ENCODE measurements at regions not wholly inside any gene's neighbourhood (a gene's known extent, or its start where the extent isn't known, plus 50 kb on each side); places are given as distances from the start of the nearest gene placed in this dataset.
"Not testable (repeated sequence)": the region's sequence is repeated elsewhere in the genome, so short reads cannot be mapped to it uniquely, and the experiment has no call there.

DNA sequence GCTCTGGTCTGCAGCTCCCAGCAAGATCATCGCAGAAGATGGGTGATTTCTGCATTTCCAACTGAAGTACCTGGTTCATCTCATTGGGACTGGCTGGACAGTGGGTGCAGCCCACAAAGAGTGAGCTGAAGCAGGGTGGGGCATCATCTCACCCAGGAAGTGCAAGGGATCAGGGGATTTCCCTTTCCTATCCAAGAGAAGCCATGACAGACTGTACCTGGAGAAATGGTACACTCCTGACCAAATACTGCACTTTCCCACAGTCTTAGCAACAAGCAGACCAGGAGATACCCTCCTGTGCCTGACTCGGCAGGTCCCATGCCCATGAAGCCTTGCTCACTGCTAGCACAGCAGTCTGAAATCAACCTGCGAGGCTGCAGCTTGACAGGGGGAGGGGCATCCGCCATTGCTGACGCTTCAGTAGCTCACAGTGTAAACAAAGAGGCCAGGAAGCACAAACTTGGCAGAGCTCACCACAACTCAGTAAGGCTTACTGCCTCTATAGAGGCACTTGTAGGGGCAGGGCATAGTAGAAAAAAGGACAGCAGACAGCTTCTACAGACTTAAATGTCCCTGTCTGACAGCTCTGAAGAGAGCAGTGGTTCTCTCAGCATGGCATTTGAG is 60.5 kb downstream of the AREG start:
- peak; percentile 26 for DNase-seq (ENCODE audit: low read depth)
- not testable (repeated sequence) for H3K4me3 ChIP-seq (ENCODE audit: low read depth, low read length)

DNA sequence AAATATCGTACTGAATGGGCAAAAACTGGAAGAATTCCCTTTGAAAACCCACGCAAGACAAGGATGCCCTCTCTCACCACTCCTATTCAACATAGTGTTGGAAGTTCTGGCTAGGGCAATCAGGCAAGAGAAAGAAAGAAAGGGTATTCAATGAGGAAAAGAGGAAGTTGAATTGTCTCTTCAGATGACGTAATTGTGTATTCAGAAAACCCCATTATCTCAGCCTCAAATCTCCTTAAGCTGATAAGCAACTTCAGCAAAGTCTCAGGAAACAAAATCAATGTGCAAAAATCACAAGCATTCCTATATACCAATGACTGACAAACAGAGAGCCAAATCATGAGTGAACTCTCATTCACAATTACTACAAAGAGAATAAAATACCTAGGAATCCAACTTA is 64.4 kb downstream of the AREG start:
- H3K4me3 ChIP-seq (ENCODE audit: low read depth, low read length); DNase-seq (ENCODE audit: low read depth): not testable (repeated sequence)

DNA sequence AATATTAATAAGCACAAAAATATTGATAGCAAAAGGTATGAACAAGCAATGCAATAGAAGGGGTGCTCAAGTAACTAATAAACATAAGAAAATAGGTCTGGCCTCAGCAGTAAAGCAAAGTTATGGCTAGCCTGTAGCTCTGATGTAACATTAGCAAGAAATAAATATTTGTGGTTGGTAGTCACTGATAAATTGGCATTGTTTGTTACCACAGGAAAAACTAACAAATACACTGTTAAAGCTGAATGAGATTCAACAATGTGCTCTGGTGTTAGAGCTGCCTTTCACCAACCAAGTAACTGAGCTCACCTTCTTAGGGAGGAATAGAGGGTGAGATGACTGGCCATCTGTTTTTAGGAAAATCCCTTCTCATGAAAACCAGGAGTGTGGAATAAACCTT is 71.4 kb downstream of the AREG start:
- TF ChIP-seq, protein P1, sequence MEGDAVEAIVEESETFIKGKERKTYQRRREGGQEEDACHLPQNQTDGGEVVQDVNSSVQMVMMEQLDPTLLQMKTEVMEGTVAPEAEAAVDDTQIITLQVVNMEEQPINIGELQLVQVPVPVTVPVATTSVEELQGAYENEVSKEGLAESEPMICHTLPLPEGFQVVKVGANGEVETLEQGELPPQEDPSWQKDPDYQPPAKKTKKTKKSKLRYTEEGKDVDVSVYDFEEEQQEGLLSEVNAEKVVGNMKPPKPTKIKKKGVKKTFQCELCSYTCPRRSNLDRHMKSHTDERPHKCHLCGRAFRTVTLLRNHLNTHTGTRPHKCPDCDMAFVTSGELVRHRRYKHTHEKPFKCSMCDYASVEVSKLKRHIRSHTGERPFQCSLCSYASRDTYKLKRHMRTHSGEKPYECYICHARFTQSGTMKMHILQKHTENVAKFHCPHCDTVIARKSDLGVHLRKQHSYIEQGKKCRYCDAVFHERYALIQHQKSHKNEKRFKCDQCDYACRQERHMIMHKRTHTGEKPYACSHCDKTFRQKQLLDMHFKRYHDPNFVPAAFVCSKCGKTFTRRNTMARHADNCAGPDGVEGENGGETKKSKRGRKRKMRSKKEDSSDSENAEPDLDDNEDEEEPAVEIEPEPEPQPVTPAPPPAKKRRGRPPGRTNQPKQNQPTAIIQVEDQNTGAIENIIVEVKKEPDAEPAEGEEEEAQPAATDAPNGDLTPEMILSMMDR (IDR thresholded peaks at IDR 0.05; ENCODE audit: control insufficient read depth, extremely low read depth, insufficient read depth) = no peak
- DNase-seq (ENCODE audit: low read depth) = no peak
- H3K4me3 ChIP-seq (ENCODE audit: low read depth, low read length) = no peak overlapping the region

DNA sequence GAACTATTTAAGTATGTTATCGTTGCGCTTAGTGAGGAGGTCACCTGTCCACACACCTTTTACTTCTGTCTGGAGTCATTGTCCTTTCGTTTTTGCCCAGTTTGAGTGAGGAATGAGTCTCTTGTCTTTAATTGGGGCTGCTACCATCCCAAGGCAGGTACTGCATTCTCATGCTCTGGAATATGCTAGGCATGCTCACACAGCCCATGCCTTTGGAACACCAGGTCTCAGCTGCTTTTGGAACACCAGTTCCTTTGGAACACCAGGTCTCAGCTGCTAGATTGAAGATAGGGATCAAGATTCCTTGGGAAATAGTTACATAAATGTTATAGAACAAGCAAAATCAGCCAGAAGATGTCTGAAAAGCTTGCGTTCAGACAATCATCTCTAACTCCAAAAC is 73.1 kb downstream of the AREG start:
- H3K4me3 ChIP-seq (ENCODE audit: low read depth, low read length) = no peak overlapping the region
- TF ChIP-seq, protein P1 (IDR thresholded peaks at IDR 0.05; ENCODE audit: control insufficient read depth, extremely low read depth, insufficient read depth) = no peak
- no peak for DNase-seq (ENCODE audit: low read depth)

DNA sequence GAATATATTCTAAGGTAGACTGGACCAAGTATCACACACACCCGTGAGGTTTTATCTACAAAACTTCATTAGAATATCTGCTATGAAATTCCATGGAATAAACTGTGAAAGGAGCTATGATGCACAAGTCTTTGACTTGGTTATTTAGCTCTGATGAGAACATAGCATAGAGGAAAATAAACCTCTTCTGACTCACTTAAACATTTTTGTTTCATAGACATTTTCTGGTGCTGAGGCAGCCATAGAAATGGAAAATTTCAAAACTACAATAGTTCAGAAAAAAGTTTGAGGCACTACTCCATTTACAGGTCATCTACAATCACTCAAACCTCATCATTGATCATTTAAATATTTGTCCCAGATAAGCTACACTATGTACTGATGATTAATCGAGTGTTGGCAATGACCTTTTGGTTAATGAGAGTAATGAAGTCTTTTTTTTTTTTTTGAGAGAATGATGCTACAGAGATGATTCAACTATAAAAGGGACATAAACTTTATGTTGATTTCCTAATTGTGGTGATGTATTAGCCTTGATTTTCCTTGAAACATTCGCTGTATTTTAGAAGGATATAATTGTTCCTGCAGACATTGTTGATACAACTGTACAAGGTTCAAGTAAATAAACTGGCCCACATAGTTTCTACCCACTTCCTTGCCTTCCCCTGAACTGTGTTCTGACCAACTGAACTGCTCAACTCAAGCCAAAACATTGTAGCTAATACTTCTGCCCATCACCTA is 77.5 kb downstream of the AREG start:
- TF ChIP-seq, protein P1 (IDR thresholded peaks at IDR 0.05; ENCODE audit: control insufficient read depth, extremely low read depth, insufficient read depth) = no peak
- DNase-seq (ENCODE audit: low read depth) = no peak
- no peak overlapping the region for H3K4me3 ChIP-seq (ENCODE audit: low read depth, low read length)

DNA sequence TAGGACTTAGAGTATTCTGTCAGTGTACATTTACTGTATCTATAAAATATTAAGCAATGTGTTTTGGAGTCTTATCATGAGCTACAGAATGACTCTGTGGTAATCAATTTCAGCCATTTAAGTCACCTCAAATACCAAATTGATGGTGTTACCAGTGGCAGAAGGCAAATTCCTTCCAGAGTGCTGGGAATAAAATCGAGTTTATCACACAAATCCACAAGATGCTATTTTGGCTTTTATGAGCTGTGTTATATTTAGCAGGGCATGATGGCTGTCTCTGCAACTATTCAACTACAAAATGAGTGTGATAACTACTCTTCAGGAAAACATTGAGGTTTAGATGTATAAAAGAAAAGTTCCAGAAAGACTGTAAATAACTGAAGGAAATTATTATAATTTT is 78.2 kb downstream of the AREG start:
- DNase-seq (ENCODE audit: low read depth) = no peak
- TF ChIP-seq, protein P1 (IDR thresholded peaks at IDR 0.05; ENCODE audit: control insufficient read depth, extremely low read depth, insufficient read depth) = no peak
- no peak overlapping the region for H3K4me3 ChIP-seq (ENCODE audit: low read depth, low read length)

DNA sequence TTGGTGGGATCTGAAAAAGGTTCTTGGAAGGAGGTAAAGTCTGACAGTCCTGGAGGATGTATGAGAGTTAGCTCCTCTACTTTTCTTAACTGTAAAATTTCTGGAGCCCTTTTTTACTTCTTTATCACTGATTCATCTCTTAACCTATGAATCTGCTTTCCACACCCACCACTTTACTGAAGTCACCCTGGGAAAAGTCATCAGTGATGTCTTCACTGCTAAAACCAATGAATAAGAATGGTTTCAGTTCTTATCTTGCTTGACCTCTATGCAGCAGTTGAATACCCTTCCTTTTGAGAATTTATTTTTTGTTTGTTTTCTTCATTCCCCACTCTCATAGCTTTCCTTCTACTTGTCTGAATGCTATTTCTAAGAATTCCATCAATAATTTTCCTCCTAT is 80.0 kb downstream of the AREG start:
- TF ChIP-seq, protein P1 (IDR thresholded peaks at IDR 0.05; ENCODE audit: control insufficient read depth, extremely low read depth, insufficient read depth) = no peak
- DNase-seq (ENCODE audit: low read depth) = no peak
- no peak overlapping the region for H3K4me3 ChIP-seq (ENCODE audit: low read depth, low read length)

DNA sequence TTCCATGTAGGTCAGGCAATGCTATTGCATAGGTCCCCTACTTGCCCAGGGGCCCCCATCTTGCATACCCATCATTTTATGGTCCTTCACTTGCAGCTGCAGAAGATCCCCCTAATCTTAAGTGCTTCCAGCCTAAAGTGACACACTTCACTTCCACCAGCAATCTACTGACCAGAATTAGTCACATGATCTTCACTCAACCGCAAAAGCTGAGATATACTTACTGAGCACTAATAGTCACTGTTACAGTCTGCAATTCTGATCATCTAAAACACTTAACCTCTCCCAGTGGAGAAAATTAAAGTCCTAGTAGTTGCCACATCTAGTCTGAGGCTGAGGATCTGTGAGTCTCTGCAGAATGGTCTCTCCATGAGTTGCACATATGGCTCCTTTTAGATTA is 82.1 kb downstream of the AREG start:
- TF ChIP-seq, protein P1 (IDR thresholded peaks at IDR 0.05; ENCODE audit: control insufficient read depth, extremely low read depth, insufficient read depth) = no peak
- H3K4me3 ChIP-seq (ENCODE audit: low read depth, low read length) = no peak overlapping the region
- no peak for DNase-seq (ENCODE audit: low read depth)
